Keratinocyte (primary cell): ENCODE measurements at regions not wholly inside any gene's neighbourhood (a gene's known extent, or its start where the extent isn't known, plus 50 kb on each side); places are given as distances from the start of the nearest gene placed in this dataset.
"Not testable (repeated sequence)": the region's sequence is repeated elsewhere in the genome, so short reads cannot be mapped to it uniquely, and the experiment has no call there.

Experiments used
- EZH2 ChIP-seq: IDR thresholded peaks from one replicate; pipeline ENCODE4 v1.6.1; 2012; ENCODE audit warnings: inconsistent platforms, mild to moderate bottlenecking, low read length, moderate library complexity
- TF ChIP-seq, protein P1 (sequence below), 3 experiments: IDR thresholded peaks in 1 of 3; conservative IDR thresholded peaks in 1 of 3; optimal IDR thresholded peaks in 1 of 3; 2 replicates in 2 of 3; 3 replicates in 1 of 3; pipeline versions ENCODE3 to v1.5.1; 2011; ENCODE audit warnings: low read length in 3 of 3, mild to moderate bottlenecking in 3 of 3, moderate library complexity in 2 of 3, control low read depth in 1 of 3, inconsistent platforms in 1 of 3; ENCODE audit not compliant: insufficient read depth in 2 of 3; ENCODE audit errors: extremely low read depth in 1 of 3

DNA sequence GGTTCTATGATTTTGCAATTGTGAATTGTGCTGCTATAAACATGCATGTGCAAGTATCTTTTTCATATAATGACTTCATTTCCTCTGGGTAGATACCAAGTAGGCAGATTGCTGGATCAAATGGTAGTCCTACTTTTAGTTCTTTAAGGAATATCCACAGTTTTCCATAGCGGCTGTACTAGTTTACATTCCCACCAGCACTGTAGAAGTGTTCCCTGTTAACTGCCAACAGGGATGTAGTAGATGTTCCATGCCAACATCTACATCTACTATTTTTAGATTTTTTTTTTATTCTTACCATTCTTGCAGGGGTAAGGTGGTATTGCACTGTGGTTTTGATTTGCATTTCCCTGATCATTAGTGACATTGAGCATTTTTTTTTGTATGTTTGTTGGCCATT, 100.5 kb upstream of the SGCD start:
- TF ChIP-seq, protein P1, sequence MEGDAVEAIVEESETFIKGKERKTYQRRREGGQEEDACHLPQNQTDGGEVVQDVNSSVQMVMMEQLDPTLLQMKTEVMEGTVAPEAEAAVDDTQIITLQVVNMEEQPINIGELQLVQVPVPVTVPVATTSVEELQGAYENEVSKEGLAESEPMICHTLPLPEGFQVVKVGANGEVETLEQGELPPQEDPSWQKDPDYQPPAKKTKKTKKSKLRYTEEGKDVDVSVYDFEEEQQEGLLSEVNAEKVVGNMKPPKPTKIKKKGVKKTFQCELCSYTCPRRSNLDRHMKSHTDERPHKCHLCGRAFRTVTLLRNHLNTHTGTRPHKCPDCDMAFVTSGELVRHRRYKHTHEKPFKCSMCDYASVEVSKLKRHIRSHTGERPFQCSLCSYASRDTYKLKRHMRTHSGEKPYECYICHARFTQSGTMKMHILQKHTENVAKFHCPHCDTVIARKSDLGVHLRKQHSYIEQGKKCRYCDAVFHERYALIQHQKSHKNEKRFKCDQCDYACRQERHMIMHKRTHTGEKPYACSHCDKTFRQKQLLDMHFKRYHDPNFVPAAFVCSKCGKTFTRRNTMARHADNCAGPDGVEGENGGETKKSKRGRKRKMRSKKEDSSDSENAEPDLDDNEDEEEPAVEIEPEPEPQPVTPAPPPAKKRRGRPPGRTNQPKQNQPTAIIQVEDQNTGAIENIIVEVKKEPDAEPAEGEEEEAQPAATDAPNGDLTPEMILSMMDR (optimal IDR thresholded peaks at IDR 0.05 in 1 of 3, IDR thresholded peaks at IDR 0.05 in 1 of 3, conservative IDR thresholded peaks at IDR 0.05 in 1 of 3; ENCODE audit: extremely low read depth in 1 of 3, insufficient read depth in 2 of 3, low read length in 3 of 3) = not testable (repeated sequence)
- not testable (repeated sequence) for TF ChIP-seq EZH2
